ENCODE measurements at regions not wholly inside any gene's neighbourhood (a gene's known extent, or its start where the extent isn't known, plus 50 kb on each side); places are given as distances from the start of the nearest gene placed in this dataset.

GRCh38 chr9:13994240-13994639 lies 319.7 kb downstream of the NFIB start:
- no peak for DNase-seq (ENCODE audit: low spot score in 2 of 2)
- no peaks in the 10 kb centered on the region for H3K36me3 ChIP-seq
- no peaks in the 10 kb centered on the region for H3K4me1 ChIP-seq
- H3K9me3 ChIP-seq, result no peaks in the 10 kb centered on the region
- no peak overlapping the region for H3K27ac ChIP-seq
- H3K27me3 ChIP-seq, result no peaks in the 10 kb centered on the region
- TF ChIP-seq EP300 (IDR thresholded peaks at IDR 0.05) (no peak), POLR2AphosphoS5 (IDR thresholded peaks at IDR 0.05) (no peak), POLR2A (IDR thresholded peaks at IDR 0.05) (no peak)
- TF ChIP-seq, protein P1, sequence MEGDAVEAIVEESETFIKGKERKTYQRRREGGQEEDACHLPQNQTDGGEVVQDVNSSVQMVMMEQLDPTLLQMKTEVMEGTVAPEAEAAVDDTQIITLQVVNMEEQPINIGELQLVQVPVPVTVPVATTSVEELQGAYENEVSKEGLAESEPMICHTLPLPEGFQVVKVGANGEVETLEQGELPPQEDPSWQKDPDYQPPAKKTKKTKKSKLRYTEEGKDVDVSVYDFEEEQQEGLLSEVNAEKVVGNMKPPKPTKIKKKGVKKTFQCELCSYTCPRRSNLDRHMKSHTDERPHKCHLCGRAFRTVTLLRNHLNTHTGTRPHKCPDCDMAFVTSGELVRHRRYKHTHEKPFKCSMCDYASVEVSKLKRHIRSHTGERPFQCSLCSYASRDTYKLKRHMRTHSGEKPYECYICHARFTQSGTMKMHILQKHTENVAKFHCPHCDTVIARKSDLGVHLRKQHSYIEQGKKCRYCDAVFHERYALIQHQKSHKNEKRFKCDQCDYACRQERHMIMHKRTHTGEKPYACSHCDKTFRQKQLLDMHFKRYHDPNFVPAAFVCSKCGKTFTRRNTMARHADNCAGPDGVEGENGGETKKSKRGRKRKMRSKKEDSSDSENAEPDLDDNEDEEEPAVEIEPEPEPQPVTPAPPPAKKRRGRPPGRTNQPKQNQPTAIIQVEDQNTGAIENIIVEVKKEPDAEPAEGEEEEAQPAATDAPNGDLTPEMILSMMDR (IDR thresholded peaks at IDR 0.05), result no peak
- 81% methylated on average over 3 of the region's 3 CpGs for WGBS
- H3K4me3 ChIP-seq, result no peak overlapping the region

- no peaks in the 10 kb centered on the region for H3K4me1 ChIP-seq
- no peak for DNase-seq (ENCODE audit: low spot score in 2 of 2)
- no peaks in the 10 kb centered on the region for H3K36me3 ChIP-seq
- H3K4me3 ChIP-seq, result no peak overlapping the region
- 65% methylated on average over 7 of the region's 7 CpGs for WGBS
- H3K9me3 ChIP-seq, result no peaks in the 10 kb centered on the region
- no peaks in the 10 kb centered on the region for H3K27me3 ChIP-seq
- TF ChIP-seq POLR2AphosphoS5 (IDR thresholded peaks at IDR 0.05) (no peak), EP300 (IDR thresholded peaks at IDR 0.05) (no peak), POLR2A (IDR thresholded peaks at IDR 0.05) (no peak)
- TF ChIP-seq, protein P1 (IDR thresholded peaks at IDR 0.05), result no peak
- no peak overlapping the region for H3K27ac ChIP-seq
Measured at GRCh38 chr9:13993632-13994185, 320.2 kb downstream of the NFIB start.

GRCh38 chr9:13992138-13993088 lies 321.5 kb downstream of the NFIB start:
- Histone ChIP-seq H3K4me1 (no peaks in the 10 kb centered on the region), H3K4me3 (no peak overlapping the region), H3K27ac (no peak overlapping the region), H3K9me3 (no peaks in the 10 kb centered on the region), H3K36me3 (no peaks in the 10 kb centered on the region), H3K27me3 (no peaks in the 10 kb centered on the region)
- TF ChIP-seq EP300 (IDR thresholded peaks at IDR 0.05) (no peak), POLR2A (IDR thresholded peaks at IDR 0.05) (no peak), POLR2AphosphoS5 (IDR thresholded peaks at IDR 0.05) (no peak)
- TF ChIP-seq, protein P1 (IDR thresholded peaks at IDR 0.05), result no peak
- DNase-seq (ENCODE audit: low spot score in 2 of 2), result no peak
- 84% methylated on average over 8 of the region's 8 CpGs for WGBS

- Histone ChIP-seq H3K9me3 (no peaks in the 10 kb centered on the region), H3K4me3 (no peak overlapping the region), H3K36me3 (no peaks in the 10 kb centered on the region), H3K4me1 (no peaks in the 10 kb centered on the region), H3K27ac (no peak overlapping the region), H3K27me3 (no peaks in the 10 kb centered on the region)
- TF ChIP-seq, protein P1 (IDR thresholded peaks at IDR 0.05), result no peak
- no peak for TF ChIP-seq EP300 (IDR thresholded peaks at IDR 0.05)
- TF ChIP-seq POLR2AphosphoS5 (IDR thresholded peaks at IDR 0.05), result no peak
- TF ChIP-seq POLR2A (IDR thresholded peaks at IDR 0.05), result no peak
- 72% methylated on average over 1 of the region's 1 CpG for WGBS
- no peak for DNase-seq (ENCODE audit: low spot score in 2 of 2)
Measured at GRCh38 chr9:13991395-13991794, 322.5 kb downstream of the NFIB start.

DNA sequence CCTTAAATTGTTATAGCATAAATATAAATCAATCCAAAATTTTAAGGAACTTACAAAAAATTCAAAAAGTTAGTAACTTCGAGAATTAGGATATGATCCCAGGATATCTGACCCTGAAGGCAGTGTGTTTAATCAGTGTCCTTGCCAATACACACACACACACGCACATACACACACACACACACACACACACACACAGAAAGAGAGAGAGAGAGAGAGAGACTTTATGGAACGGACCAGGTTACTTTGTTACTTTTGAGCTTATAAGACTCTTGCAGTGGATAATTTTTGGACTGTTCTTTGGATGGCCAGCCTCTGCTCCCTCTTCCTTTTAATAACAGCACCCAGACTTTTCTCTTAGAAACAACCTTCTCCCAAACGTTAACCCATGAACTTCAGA lies 322.9 kb downstream of the NFIB start:
- no peaks in the 10 kb centered on the region for H3K27me3 ChIP-seq
- no peak overlapping the region for H3K27ac ChIP-seq
- no peak for TF ChIP-seq POLR2AphosphoS5 (IDR thresholded peaks at IDR 0.05)
- no peak for TF ChIP-seq EP300 (IDR thresholded peaks at IDR 0.05)
- no peak for TF ChIP-seq POLR2A (IDR thresholded peaks at IDR 0.05)
- TF ChIP-seq, protein P1 (IDR thresholded peaks at IDR 0.05), result no peak
- no peak overlapping the region for H3K4me3 ChIP-seq
- no peaks in the 10 kb centered on the region for H3K9me3 ChIP-seq
- WGBS, result 78% methylated on average over 4 of the region's 4 CpGs
- DNase-seq (ENCODE audit: low spot score in 2 of 2), result no peak
- H3K4me1 ChIP-seq, result no peaks in the 10 kb centered on the region
- H3K36me3 ChIP-seq, result no peaks in the 10 kb centered on the region

Data from suprapubic skin (tissue), 4 donors.